NCI-H2227 (cell line): ENCODE measurements at regions not wholly inside any gene's neighbourhood (a gene's known extent, or its start where the extent isn't known, plus 50 kb on each side); places are given as distances from the start of the nearest gene placed in this dataset.
A peak's percentile ranks its signal among the peaks of the same experiment; 100 is the strongest.

Source experiments
- DNase-seq: peaks from one replicate; lab custom pipeline; 2025; ENCODE audit not compliant: unreplicated experiment; lab: John Stamatoyannopoulos, UW

DNA sequence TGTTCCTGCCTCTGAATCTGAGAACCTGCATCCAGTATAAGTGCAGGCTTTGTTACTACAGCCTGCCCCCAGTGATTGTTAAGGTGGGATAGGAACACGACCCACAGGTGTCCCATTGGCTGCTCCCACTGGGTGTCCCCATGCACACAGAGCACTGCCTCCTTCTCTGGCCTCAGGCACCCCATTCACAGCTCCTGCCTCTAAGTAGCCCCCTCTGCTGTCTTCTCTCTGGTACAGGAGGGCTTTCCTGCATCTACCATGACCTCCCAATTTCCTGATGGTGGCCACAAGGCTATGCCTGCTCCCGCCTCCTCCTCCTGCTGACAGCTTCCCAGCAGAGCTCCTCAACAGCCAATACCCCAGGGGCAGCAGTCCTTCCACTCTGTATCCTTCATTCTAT is 238.6 kb upstream of the TMC3 start:
- DNase-seq, result no peak

DNA sequence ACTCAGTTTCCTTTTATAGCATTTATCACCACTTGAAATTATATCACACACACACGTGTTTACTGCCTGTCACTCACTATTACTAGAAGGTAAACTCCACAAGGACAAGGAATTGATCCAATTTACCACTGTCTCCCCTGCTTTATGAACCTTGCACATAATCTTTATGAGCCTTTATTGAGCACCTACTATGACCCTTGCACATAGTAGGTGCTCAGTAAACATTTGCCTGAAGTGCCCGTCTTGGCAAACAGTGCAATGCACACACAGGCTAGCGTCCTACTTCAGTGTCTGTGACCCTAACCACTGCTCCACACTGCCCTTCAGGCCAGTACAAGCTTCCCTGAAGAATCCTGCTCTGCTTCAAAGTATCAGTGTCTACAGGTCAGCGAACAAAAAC is 237.7 kb upstream of the TMC3 start:
- no peak for DNase-seq

- DNase-seq, result no peak
These were observed 234.4 kb upstream of the TMC3 start for GRCh38 chr15:81608309-81608829.

GRCh38 chr15:81604713-81605112 is 230.7 kb upstream of the TMC3 start:
- DNase-seq, result no peak

DNA sequence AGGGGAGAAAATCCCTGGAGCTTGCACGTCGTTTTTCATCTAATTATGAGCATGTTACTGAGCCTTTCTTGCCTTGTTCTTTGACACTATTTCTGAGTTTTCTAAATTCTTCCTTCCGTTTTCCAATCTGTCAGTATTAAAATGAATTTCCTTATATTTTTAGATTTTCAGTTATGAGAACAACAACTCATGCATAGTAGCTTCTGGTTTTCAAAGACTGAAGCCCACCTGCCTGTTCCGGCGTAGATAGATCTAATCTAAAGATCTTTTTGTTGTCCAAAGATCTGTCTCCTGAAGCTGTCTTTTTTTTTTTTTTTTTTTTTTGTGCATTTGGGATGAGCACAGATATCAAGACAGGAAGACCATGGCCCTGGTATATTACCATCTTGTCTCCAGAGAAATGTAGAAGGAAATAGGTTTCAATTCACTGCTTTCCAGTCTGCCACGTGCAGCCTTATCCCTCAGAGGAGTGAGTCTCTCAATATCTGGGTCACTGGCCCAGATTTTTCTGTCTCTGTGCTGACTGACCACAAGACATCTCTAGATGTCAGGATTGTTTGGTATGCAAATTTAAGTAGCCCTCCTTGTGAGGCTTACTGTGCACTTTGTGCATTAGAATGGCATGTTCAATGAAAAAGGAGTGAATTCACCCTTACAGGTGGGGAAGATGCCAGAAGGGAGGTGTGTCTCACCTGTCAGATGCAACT is 222.3 kb upstream of the TMC3 start:
- DNase-seq, result no peak

GRCh38 chr15:81595752-81596151 is 221.7 kb upstream of the TMC3 start:
- no peak for DNase-seq

DNA sequence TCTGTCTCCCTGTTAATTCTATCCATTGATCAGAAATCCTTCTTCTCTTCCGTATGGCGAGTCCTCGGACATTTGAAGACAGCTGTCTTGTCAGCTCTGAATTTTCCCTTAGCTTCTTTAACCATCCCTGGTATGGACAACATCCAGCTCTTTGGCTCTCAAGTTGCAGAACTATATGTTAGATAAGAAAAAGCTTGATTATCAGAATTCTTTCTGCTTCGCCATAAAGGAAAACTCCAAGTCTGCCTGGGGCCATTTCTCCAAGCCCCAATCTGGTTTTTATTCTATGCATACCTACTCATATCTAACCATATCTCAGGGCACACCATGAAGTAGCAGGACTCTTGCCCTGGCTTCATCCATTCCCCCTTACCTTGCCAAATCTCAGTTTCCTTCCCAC is 215.7 kb upstream of the TMC3 start:
- no peak for DNase-seq

DNA sequence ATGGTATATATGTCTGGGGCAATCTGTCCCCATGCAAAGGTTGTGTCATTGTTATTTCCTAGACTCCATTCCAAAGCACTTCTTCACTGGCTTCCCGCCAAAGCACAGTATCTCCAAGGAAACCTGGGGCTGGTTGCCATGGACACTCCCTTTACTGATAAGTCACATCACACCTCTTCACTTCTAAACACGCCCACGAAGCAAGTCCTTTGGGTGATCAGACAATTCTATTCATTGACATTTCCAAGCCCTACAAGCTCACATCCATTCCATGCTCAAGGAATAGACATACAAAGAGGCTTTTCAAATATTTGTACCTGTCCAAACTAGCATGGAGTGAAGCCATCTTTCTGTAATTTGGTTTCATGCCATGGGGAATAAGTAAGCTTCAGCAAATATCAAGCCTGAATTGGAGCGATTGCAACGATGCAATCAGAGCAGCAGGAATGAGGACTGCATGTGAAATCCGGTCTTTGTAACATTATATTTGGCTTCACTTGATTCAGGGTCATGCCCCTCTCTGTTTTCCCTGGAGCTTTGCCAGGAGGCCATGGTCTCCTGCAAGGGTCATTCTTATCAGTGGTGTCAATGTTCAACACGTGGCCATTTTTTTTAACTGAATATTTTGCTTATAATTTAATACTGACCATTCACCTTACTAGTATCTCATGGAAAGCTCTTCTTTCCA is 201.6 kb upstream of the TMC3 start:
- DNase-seq, result peak; percentile 79

- DNase-seq, result no peak
These were observed 199.2 kb upstream of the TMC3 start for GRCh38 chr15:81573098-81573746.

- no peak for DNase-seq
These were observed 198.2 kb upstream of the TMC3 start for GRCh38 chr15:81572190-81572589.

DNA sequence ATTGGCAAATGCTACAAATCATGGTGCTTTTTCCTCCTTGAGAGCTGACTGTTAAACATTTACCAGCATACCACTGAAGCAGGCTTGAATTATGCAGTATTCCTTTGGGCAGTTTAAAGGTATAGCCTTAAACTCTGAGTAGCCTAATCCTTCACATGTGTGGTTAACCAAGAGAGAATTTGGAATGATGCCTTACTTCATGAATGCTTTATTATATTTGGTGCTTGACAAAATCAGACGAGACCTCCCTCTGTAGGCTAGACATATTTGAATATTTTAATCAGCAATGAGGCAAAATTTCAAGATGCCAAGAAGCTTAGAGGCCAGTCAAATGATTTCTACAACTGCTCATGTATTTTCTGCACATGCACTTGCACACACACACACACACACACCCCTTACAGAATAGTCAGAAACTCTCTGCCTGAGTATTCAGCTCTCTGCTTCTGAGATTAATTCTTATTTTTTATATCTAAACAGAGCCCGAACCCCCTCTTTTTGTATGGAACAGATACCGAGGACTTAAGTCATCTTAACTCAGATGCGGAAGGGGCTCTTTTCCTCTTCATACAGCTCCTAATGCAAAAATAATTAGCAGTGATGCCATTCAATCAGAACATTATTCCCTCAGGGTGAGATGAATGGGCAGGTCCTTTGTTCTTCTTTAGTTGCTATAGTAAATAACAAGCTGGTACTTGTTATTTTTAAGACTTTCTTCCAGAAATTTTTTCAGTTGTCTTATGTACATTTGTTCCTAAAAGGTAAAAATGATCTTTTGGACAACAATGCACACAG is 195.5 kb upstream of the TMC3 start:
- DNase-seq, result no peak

DNA sequence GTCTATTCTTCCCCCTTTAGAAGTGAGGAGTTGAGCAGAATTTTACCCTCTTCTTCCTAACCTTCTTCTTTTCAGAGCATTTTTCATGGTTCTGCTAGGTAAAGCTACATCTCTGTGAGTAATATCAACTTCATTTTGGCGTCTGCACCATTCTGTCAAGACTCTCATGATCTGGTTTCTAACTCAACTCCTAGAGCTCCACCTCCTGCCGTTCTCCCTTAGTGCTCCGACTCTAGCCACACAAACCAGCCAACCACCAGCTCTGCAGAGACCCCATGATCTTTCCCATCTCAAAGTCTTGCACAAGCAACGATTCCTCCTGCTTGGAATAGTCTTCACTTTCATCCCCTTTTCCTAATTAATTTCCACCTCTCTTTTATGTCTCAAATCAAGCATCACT is 193.9 kb upstream of the TMC3 start:
- peak; percentile 0 for DNase-seq

DNA sequence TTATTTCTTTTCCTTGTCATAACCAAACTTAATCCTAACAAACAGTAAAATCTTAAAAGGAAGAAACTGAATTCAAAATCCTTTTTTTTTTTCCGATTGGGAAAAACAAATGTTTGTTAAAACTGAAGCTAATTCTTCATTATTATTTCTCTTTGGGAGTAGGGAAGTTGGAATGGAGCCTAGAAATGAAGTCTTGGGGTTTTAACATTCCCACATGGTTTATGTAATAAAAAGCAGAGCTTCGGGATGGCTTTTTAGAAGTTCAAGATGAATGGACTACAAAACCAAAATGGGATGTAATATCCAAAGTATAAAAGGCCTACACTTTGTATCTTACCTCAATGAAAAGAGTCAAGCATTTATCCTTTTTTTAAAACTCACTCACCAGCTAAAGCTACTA is 189.0 kb upstream of the TMC3 start:
- no peak for DNase-seq

DNA sequence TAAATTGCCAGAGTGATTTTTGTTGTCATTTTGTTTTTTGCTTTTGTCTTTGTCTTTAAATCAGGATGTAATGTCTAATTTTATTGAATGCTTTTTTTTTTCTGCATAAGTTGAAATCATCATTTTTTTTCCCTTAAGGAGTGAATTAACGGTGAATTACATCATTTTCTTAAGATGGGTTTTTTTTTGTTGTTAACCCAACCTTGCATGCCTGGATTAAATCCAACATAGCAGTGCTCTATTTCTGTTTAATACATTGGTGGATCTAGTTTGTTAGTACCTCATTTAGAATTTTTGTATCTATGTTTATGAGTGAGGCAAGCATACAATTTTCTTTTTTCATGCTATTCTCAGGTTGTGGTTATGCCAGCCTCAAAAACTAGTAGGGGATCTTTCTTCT is 186.4 kb upstream of the TMC3 start:
- DNase-seq, result no peak

- no peak for DNase-seq
These were observed 184.0 kb upstream of the TMC3 start for GRCh38 chr15:81558056-81558455.

- DNase-seq, result no peak
These were observed 181.3 kb upstream of the TMC3 start for GRCh38 chr15:81555346-81555745.

DNA sequence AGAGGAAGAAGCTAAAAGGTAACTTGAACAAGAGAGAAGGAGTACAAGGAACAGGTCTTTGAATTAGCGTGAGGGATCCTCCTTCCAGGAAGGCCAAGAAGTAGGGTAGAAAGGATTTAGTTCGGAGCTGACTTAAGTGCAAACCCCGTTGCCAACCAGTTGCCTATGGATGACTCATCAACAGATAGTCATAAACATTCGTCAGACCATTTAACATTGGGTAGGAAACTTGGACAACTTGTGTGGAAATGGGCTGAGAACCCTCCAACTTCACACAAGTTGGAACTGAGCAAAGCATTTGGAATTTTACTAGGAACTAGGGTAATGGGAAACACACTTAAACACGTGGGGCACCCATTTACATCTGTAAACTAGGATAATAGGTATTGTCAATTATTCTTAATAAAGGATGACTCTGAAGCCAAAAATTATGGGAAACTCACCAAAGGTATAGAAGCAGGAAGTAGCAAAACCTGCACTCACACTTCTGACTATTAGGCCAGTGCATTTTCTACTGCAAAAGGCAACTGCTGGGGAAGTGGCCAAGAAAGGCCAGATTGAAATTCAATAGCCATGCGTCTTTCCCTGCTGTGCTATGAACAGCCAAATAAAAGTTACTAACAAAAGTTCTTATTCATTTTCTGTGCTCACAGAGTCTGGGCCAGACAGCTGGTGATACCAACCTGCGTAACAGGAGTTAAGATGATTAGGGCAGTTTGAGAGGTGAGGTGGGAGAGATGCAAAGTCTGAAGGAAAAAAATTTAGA is 174.5 kb upstream of the TMC3 start:
- no peak for DNase-seq

DNA sequence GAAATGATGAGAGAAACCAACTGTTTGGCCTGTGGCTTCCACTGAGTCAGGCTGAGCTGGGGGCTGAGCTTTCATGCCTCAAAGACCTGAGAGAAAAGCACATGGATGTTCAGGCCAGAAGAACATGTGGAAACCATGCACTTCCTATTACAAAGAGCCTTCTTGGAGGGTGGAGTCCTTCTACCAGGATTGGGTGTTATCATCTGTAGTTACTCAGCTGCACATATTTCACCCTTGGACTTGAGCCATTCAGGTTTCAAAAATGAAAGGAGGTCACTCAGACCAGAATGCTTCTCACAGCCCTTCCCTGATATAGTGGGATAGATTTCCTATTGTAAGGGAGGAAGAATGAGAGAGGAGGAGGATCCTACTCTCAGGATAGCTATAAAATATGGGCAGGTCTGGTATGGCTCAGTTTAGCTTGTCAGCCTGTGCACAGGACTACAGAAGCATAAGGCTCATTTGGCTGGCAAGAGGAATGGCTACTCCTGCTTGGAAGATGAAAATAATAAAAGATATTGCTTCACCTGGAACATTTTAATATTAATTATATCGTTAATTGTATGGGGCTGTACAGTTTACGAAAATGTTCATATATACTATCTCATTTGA is 173.6 kb upstream of the TMC3 start:
- no peak for DNase-seq

- no peak for DNase-seq
These were observed 170.4 kb upstream of the TMC3 start for GRCh38 chr15:81544385-81544784.

GRCh38 chr15:81540909-81541308 is 166.9 kb upstream of the TMC3 start:
- no peak for DNase-seq
